Fibroblast of lung (primary cell): ENCODE measurements at regions not wholly inside any gene's neighbourhood (a gene's known extent, or its start where the extent isn't known, plus 50 kb on each side); places are given as distances from the start of the nearest gene placed in this dataset.

Experiments
- DNase-seq, 2 donors: peaks; one replicate each; pipeline versions ENCODE4 v3.0.0 to v3.0.0-alpha.2; 2010; ENCODE audit warnings: low read depth in 2 of 2
- H2AFZ ChIP-seq: 2 replicates; pipeline ENCODE4 v1.5.1; 2012; ENCODE audit warnings: low read length, control low read depth, inconsistent platforms
- H3K27ac ChIP-seq: 2 replicates; pipeline ENCODE4 v1.5.1; 2011; ENCODE audit warnings: low read length, control low read depth; ENCODE audit not compliant: insufficient read depth
- H3K27me3 ChIP-seq: 2 replicates; pipeline ENCODE4 v1.5.1; 2011; ENCODE audit warnings: mild to moderate bottlenecking, low read length; ENCODE audit not compliant: control insufficient read depth, insufficient read depth
- H3K36me3 ChIP-seq: 2 replicates; pipeline ENCODE4 v1.5.1; 2011; ENCODE audit warnings: low read length; ENCODE audit not compliant: control insufficient read depth, insufficient read depth
- H3K4me1 ChIP-seq: 2 replicates; pipeline ENCODE4 v1.5.1; 2011; ENCODE audit warnings: low read length; ENCODE audit not compliant: control insufficient read depth, insufficient read depth; ENCODE audit errors: extremely low read depth
- H3K4me2 ChIP-seq: 2 replicates; pipeline ENCODE4 v1.5.1; 2011; ENCODE audit warnings: low read length, control low read depth; ENCODE audit not compliant: insufficient read depth; ENCODE audit errors: extremely low read depth
- H3K4me3 ChIP-seq, 4 experiments: fragments of 200-600 bp in 1 of 4; sonication (generic) in 1 of 4; replicated peaks in 1 of 4; 2 replicates each; pipeline ENCODE4 v1.5.1; 2011 to 2016; ENCODE audit warnings: low read length in 4 of 4, low read depth in 3 of 4, mild to moderate bottlenecking in 3 of 4, control low read depth in 2 of 4, inconsistent platforms in 1 of 4, mixed read lengths in 1 of 4; ENCODE audit not compliant: insufficient read depth in 1 of 4; ENCODE audit errors: control extremely low read depth in 1 of 4
- H3K79me2 ChIP-seq: 2 replicates; pipeline ENCODE4 v1.5.1; 2012; ENCODE audit warnings: mild to moderate bottlenecking, low read length, inconsistent platforms; ENCODE audit not compliant: control insufficient read depth, insufficient read depth
- H3K9ac ChIP-seq: 2 replicates; pipeline ENCODE4 v1.5.1; 2011; ENCODE audit warnings: mild to moderate bottlenecking, low read length, control low read depth; ENCODE audit not compliant: insufficient read depth
- H3K9me3 ChIP-seq: 2 replicates; pipeline ENCODE4 v1.5.1; 2012; ENCODE audit warnings: low read depth, low read length; ENCODE audit not compliant: control insufficient read depth, insufficient read depth
- H4K20me1 ChIP-seq: 2 replicates; pipeline ENCODE4 v1.5.1; 2011; ENCODE audit warnings: low read length; ENCODE audit not compliant: control insufficient read depth, insufficient read depth; ENCODE audit errors: extremely low read depth
- CTCF ChIP-seq, 2 donors: IDR thresholded peaks in 1 of 2; conservative IDR thresholded peaks in 1 of 2; 1 replicate in 1 of 2; 2 replicates in 1 of 2; pipeline ENCODE4 v1.5.1; 2011 to 2012; ENCODE audit warnings: low read length in 2 of 2, control low read depth in 1 of 2, inconsistent platforms in 1 of 2, low read depth in 1 of 2, mild to moderate bottlenecking in 1 of 2
- EZH2 ChIP-seq: IDR thresholded peaks from 2 replicates; pipeline ENCODE4 v1.5.1; 2012; ENCODE audit warnings: low read length, control low read depth, mild to moderate bottlenecking; ENCODE audit errors: missing control alignments

GRCh38 chr2:59502981-59503380, 1050.5 kb downstream of the BCL11A start:
- Histone ChIP-seq H4K20me1 (no peaks in the 10 kb centered on the region), H3K4me2 (no peak overlapping the region), H3K4me3 (no peak overlapping the region), H3K4me1 (no peaks in the 10 kb centered on the region), H3K9me3 (no peaks in the 10 kb centered on the region), H3K36me3 (no peaks in the 10 kb centered on the region), H3K79me2 (no peaks in the 10 kb centered on the region), H3K9ac (no peak overlapping the region), H3K27me3 (no peaks in the 10 kb centered on the region), H3K27ac (no peak overlapping the region), H2AFZ (no peak overlapping the region)
- no peak for DNase-seq
- TF ChIP-seq CTCF (conservative IDR thresholded peaks at IDR 0.05 in 1 of 2, IDR thresholded peaks at IDR 0.05 in 1 of 2; ENCODE audit: low read depth in 1 of 2, low read length in 2 of 2) (no peak), EZH2 (no peak)

GRCh38 chr2:59490994-59491393, 1062.5 kb downstream of the BCL11A start:
- Histone ChIP-seq H3K9ac (no peak overlapping the region), H3K9me3 (no peaks in the 10 kb centered on the region), H4K20me1 (no peaks in the 10 kb centered on the region), H2AFZ (no peak overlapping the region), H3K4me3 (no peak overlapping the region), H3K36me3 (no peaks in the 10 kb centered on the region), H3K27me3 (no peaks in the 10 kb centered on the region), H3K27ac (no peak overlapping the region), H3K4me1 (no peaks in the 10 kb centered on the region), H3K79me2 (no peaks in the 10 kb centered on the region), H3K4me2 (no peak overlapping the region)
- no peak for DNase-seq
- TF ChIP-seq EZH2 (no peak), CTCF (conservative IDR thresholded peaks at IDR 0.05 in 1 of 2, IDR thresholded peaks at IDR 0.05 in 1 of 2; ENCODE audit: low read depth in 1 of 2, low read length in 2 of 2) (no peak)

- H3K4me2 ChIP-seq, result no peak overlapping the region
- H4K20me1 ChIP-seq, result no peaks in the 10 kb centered on the region
- H2AFZ ChIP-seq, result no peak overlapping the region
- no peak for DNase-seq
- no peaks in the 10 kb centered on the region for H3K79me2 ChIP-seq
- no peaks in the 10 kb centered on the region for H3K36me3 ChIP-seq
- H3K4me1 ChIP-seq, result no peaks in the 10 kb centered on the region
- no peak for TF ChIP-seq EZH2
- TF ChIP-seq CTCF (conservative IDR thresholded peaks at IDR 0.05 in 1 of 2, IDR thresholded peaks at IDR 0.05 in 1 of 2; ENCODE audit: low read depth in 1 of 2, low read length in 2 of 2), result no peak
- H3K9me3 ChIP-seq, result no peaks in the 10 kb centered on the region
- H3K9ac ChIP-seq, result no peak overlapping the region
- no peaks in the 10 kb centered on the region for H3K27me3 ChIP-seq
- no peak overlapping the region for H3K27ac ChIP-seq
- H3K4me3 ChIP-seq, result no peak overlapping the region
These were observed 1063.3 kb downstream of the BCL11A start for GRCh38 chr2:59490192-59490591.
